Stimulated activated CD8-positive, alpha-beta memory T cell treated with anti-CD3 and anti-CD28 coated beads, Interleukin-7, amount 100 ng/mL, for 4 hours (primary cell): ENCODE measurements at regions not wholly inside any gene's neighbourhood (a gene's known extent, or its start where the extent isn't known, plus 50 kb on each side); places are given as distances from the start of the nearest gene placed in this dataset.
"Not testable (repeated sequence)": the region's sequence is repeated elsewhere in the genome, so short reads cannot be mapped to it uniquely, and the experiment has no call there.

ENCODE experiments used
- DNase-seq, 2 donors: peaks; one replicate each; pipeline ENCODE4 v3.0.0-alpha.2; 2020; ENCODE audit warnings: low read depth in 2 of 2

- DNase-seq = no peak
These were observed 365.6 kb downstream of the BCL11B start for GRCh38 chr14:98906123-98906995.

GRCh38 chr14:98907271-98907670 is 364.7 kb downstream of the BCL11B start:
- DNase-seq = no peak

- DNase-seq = no peak
These were observed 363.9 kb downstream of the BCL11B start for GRCh38 chr14:98908050-98908449.

- no peak for DNase-seq
These were observed 362.6 kb downstream of the BCL11B start for GRCh38 chr14:98909251-98909944.

- DNase-seq = no peak
These were observed 361.9 kb downstream of the BCL11B start for GRCh38 chr14:98910061-98910460.

- DNase-seq = no peak
These were observed 359.3 kb downstream of the BCL11B start for GRCh38 chr14:98912655-98913054.

- DNase-seq = no peak
These were observed 357.9 kb downstream of the BCL11B start for GRCh38 chr14:98913967-98914650.

- DNase-seq = no peak
These were observed 357.1 kb downstream of the BCL11B start for GRCh38 chr14:98914942-98915341.

- no peak for DNase-seq
These were observed 356.4 kb downstream of the BCL11B start for GRCh38 chr14:98915625-98916024.

GRCh38 chr14:98916036-98916435 is 356.0 kb downstream of the BCL11B start:
- no peak for DNase-seq

- no peak for DNase-seq
These were observed 355.5 kb downstream of the BCL11B start for GRCh38 chr14:98916476-98916875.

GRCh38 chr14:98919434-98919833 is 352.6 kb downstream of the BCL11B start:
- DNase-seq = no peak

GRCh38 chr14:98921306-98921705 is 350.7 kb downstream of the BCL11B start:
- DNase-seq = not testable (repeated sequence)

- no peak for DNase-seq
These were observed 348.4 kb downstream of the BCL11B start for GRCh38 chr14:98923596-98923995.

- DNase-seq = no peak
These were observed 348.0 kb downstream of the BCL11B start for GRCh38 chr14:98924046-98924445.

GRCh38 chr14:98925354-98926040 is 346.5 kb downstream of the BCL11B start:
- DNase-seq = no peak

- DNase-seq = no peak
These were observed 345.9 kb downstream of the BCL11B start for GRCh38 chr14:98926146-98926545.

- no peak for DNase-seq
These were observed 345.2 kb downstream of the BCL11B start for GRCh38 chr14:98926801-98927200.

GRCh38 chr14:98927986-98928385 is 344.0 kb downstream of the BCL11B start:
- DNase-seq = no peak

GRCh38 chr14:98928418-98928817 is 343.6 kb downstream of the BCL11B start:
- no peak for DNase-seq

- DNase-seq = no peak
These were observed 340.9 kb downstream of the BCL11B start for GRCh38 chr14:98931126-98931525.

- peak; percentile 36 to 45 for DNase-seq
These were observed 340.1 kb downstream of the BCL11B start for GRCh38 chr14:98931911-98932310.
